GM12878 (cell line): ENCODE measurements at regions not wholly inside any gene's neighbourhood (a gene's known extent, or its start where the extent isn't known, plus 50 kb on each side); places are given as distances from the start of the nearest gene placed in this dataset.

Experiments
- ATAC-seq: fragments of 200-7000 bp; cut with Tn5 transposase; 3 replicates; pipeline ENCODE4 v1.9.1; 2020; ENCODE audit warnings: mild to moderate bottlenecking, moderate library complexity
- BruUV-seq: library from RNA; stranded (reverse); fragments of 400-500 nt; replicated peaks from 2 replicates; lab custom pipeline; 2021; lab: Mats Ljungman, UMichigan
- CTCF ChIA-PET: fragments of 300-600 bp; sonication (Branson Sonifier 250); formaldehyde crosslinking; extraction: SDS; loops from one replicate; lab custom pipeline; 2021; ENCODE audit warnings: inconsistent platforms; lab: Yijun Ruan, JAX
- POLR2A ChIA-PET: fragments of 350-600 bp; formaldehyde crosslinking; extraction: SDS; loops from one replicate; lab custom pipeline; 2021; ENCODE audit warnings: inconsistent platforms; lab: Charles Lee
- RAD21 ChIA-PET: fragments of 300-600 bp; sonication (Branson Sonifier 250); formaldehyde crosslinking; loops from one replicate; lab custom pipeline; 2023; ENCODE audit warnings: antibody characterized with exemption; ENCODE audit not compliant: unreplicated experiment; lab: Charles Lee
- SMC1A ChIA-PET: fragments of 300-600 bp; sonication (Branson Sonifier 250); formaldehyde crosslinking; loops from one replicate; lab custom pipeline; 2023; ENCODE audit not compliant: unreplicated experiment, uncharacterized antibody; lab: Charles Lee
- DNase-seq: peaks from one replicate; pipeline ENCODE4 v3.0.0-alpha.2; 2011; ENCODE audit warnings: low read depth, low spot score
- FAIRE-seq: peaks from 3 replicates; lab custom pipeline; 2011; peaks lifted over from hg19 to GRCh38; lab: Jason Lieb, UNC
- H2AFZ ChIP-seq: 2 replicates; pipeline ENCODE4 v1.6.0; 2011; ENCODE audit warnings: low read depth, low read length, control low read depth; ENCODE audit not compliant: control insufficient read depth
- H3K27ac ChIP-seq: 2 replicates; pipeline ENCODE4 v1.5.1; 2011; ENCODE audit warnings: control low read depth; ENCODE audit not compliant: control insufficient read depth, insufficient read depth
- H3K27me3 ChIP-seq, 2 experiments: replicated peaks in 1 of 2; 2 replicates each; pipeline versions ENCODE4 v1.6.0 to v1.6.1; 2011; ENCODE audit warnings: low read length in 1 of 2; ENCODE audit not compliant: control insufficient read depth in 2 of 2, insufficient read depth in 2 of 2
- H3K36me3 ChIP-seq, 2 experiments: 2 replicates each; pipeline ENCODE4 v1.5.1; 2011; ENCODE audit warnings: low read length in 1 of 2; ENCODE audit not compliant: control insufficient read depth in 2 of 2, insufficient read depth in 2 of 2
- H3K4me1 ChIP-seq: 2 replicates; pipeline ENCODE4 v1.6.1; 2011; ENCODE audit warnings: mild to moderate bottlenecking, low read length, moderate library complexity, mixed read lengths; ENCODE audit not compliant: control insufficient read depth, insufficient read depth
- H3K4me2 ChIP-seq: 2 replicates; pipeline ENCODE4 v1.6.0; 2011; ENCODE audit warnings: control low read depth; ENCODE audit not compliant: control insufficient read depth, insufficient read depth
- H3K4me3 ChIP-seq: fragments of 200-600 bp; sonication (generic); 2 replicates; pipeline ENCODE4 v1.5.1; 2016
- H3K79me2 ChIP-seq: 2 replicates; pipeline ENCODE4 v1.6.0; 2011; ENCODE audit warnings: low read length; ENCODE audit not compliant: control insufficient read depth, insufficient read depth
- H3K9ac ChIP-seq: 2 replicates; pipeline ENCODE4 v1.8.0; 2011; ENCODE audit warnings: low read length, control low read depth, mixed read lengths; ENCODE audit not compliant: control insufficient read depth, insufficient read depth
- H3K9me3 ChIP-seq: replicated peaks from 3 replicates; pipeline ENCODE4 v1.5.1; 2011; ENCODE audit warnings: mild to moderate bottlenecking, low read length; ENCODE audit not compliant: control insufficient read depth, insufficient read depth
- H4K20me1 ChIP-seq: 2 replicates; pipeline ENCODE4 v1.6.0; 2011; ENCODE audit not compliant: control insufficient read depth, insufficient read depth
- NR2C1 ChIP-seq: fragments of 450-650 bp; IDR thresholded peaks from 2 replicates; pipeline ENCODE4 v1.6.1; 2017; ENCODE audit warnings: antibody characterized with exemption, mild to moderate bottlenecking, moderate library complexity
- RAD21 ChIP-seq: IDR thresholded peaks from 2 replicates; pipeline ENCODE4 v1.6.1; 2011; ENCODE audit warnings: mild to moderate bottlenecking, low read depth, low read length, moderate library complexity; ENCODE audit not compliant: insufficient read depth
- SMC3 ChIP-seq: IDR thresholded peaks from 2 replicates; pipeline ENCODE4 v1.6.1; 2011; ENCODE audit warnings: low read length, improper control_type of control experiment, borderline replicate concordance
- WGBS: methylation state at CpG from one replicate; pipeline ENCODE4 v1.1.6; 2016; ENCODE audit warnings: low lambda C conversion rate; ENCODE audit not compliant: insufficient replicate concordance, insufficient coverage; ENCODE audit errors: missing lambda C conversion rate; 5-methylcytosine and 5-hydroxymethylcytosine counted together
- in situ Hi-C: fragments of 300-500 bp; cut with MboI; formaldehyde crosslinking; loops from 9 replicates; pipeline ENCODE4 v1.14.3; 2018; ENCODE audit warnings: mixed read lengths
- intact Hi-C: fragments of 100-400 bp; cut with micrococcal nuclease; formaldehyde crosslinking; loops from one replicate; pipeline ENCODE4 v1.14.2; 2022; ENCODE audit not compliant: unreplicated experiment
- TF ChIP-seq, protein P1 (sequence below): IDR thresholded peaks from 2 replicates; pipeline ENCODE4 v1.6.1; 2011; ENCODE audit warnings: low read depth, mild to moderate bottlenecking, low read length, moderate library complexity, borderline replicate concordance; ENCODE audit errors: extremely low read depth
- TF ChIP-seq, protein P2 (sequence below), 3 experiments: IDR thresholded peaks in 2 of 3; conservative IDR thresholded peaks in 1 of 3; 2 replicates each; pipeline ENCODE4 v1.5.1; 2011; ENCODE audit warnings: low read depth in 3 of 3, low read length in 3 of 3, mild to moderate bottlenecking in 3 of 3, control low read depth in 2 of 3, moderate library complexity in 2 of 3, inconsistent platforms in 1 of 3, mixed read lengths in 1 of 3; ENCODE audit not compliant: control insufficient read depth in 2 of 3, insufficient read depth in 1 of 3; ENCODE audit errors: extremely low read depth in 1 of 3

DNA sequence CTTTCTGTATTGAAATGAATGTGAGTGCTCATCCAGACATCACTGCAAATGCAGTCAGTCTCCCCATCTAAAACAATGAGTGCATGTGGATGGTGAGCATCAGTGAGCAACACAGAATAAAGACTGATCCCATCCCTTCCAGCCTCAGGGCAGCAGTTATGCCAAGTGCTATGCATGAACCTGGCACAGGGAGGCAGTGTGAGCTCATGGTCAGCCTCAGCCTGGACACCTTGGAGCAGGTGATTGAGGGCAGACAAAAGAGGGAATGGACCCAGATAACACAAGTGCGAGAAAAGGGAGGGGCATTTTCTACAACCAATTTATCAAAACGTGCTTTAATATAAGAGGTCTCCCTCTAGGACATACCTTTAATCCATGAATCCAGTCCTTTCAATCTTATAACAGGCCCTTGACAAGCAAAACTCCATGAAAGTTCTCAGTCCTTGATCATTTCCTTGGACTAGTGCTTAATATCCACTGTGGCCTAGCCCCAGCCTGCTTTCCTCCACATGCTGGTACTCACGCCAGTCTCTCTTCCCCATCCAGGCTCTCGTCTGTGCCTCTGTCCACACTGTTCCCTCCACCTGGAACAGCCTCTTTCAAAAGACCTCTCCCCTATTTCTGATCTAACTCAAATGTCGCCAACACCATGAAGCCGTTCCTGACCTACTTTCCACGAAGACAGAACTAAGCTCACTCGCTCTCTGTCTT lies 50.5 kb upstream of the LRRC55 start:
- 36% methylated on average over 8 of the region's 8 CpGs for WGBS
- Histone ChIP-seq H3K9ac (no peak overlapping the region), H3K27me3 (peaks cover 1 to 2% of the 10 kb centered on the region in 2 experiments; a peak in 2 of 4 replicates), H3K79me2 (no peaks in the 10 kb centered on the region), H3K4me1 (no peaks in the 10 kb centered on the region), H3K4me2 (no peak overlapping the region), H3K27ac (no peak overlapping the region)
- ChIA-PET CTCF (interaction anchor here (2.7 kb wide), 1 partner anchor 118 kb away, joined by 13 read pairs; no protein-coding TSS in a partner anchor), RAD21 (no interaction called here), SMC1A (no interaction called here), POLR2A (no interaction called here)
- FAIRE-seq (no peak), DNase-seq (no peak), ATAC-seq (peak; percentile 47; the same call in 1 of the 3 replicates)
- BruUV-seq: no TSS peak
- intact Hi-C loops: loop anchor here (1.0 kb wide), 1 partner anchor 118 kb away; no protein-coding TSS in a partner anchor
- in situ Hi-C loops: no loop called here
- no peak for TF ChIP-seq NR2C1
- TF ChIP-seq RAD21: peak; percentile 43
- TF ChIP-seq, protein P1, sequence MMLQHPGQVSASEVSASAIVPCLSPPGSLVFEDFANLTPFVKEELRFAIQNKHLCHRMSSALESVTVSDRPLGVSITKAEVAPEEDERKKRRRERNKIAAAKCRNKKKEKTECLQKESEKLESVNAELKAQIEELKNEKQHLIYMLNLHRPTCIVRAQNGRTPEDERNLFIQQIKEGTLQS: no peak
- TF ChIP-seq SMC3: peak; percentile 36; the same call in 1 of the 2 replicates
- TF ChIP-seq, protein P2, sequence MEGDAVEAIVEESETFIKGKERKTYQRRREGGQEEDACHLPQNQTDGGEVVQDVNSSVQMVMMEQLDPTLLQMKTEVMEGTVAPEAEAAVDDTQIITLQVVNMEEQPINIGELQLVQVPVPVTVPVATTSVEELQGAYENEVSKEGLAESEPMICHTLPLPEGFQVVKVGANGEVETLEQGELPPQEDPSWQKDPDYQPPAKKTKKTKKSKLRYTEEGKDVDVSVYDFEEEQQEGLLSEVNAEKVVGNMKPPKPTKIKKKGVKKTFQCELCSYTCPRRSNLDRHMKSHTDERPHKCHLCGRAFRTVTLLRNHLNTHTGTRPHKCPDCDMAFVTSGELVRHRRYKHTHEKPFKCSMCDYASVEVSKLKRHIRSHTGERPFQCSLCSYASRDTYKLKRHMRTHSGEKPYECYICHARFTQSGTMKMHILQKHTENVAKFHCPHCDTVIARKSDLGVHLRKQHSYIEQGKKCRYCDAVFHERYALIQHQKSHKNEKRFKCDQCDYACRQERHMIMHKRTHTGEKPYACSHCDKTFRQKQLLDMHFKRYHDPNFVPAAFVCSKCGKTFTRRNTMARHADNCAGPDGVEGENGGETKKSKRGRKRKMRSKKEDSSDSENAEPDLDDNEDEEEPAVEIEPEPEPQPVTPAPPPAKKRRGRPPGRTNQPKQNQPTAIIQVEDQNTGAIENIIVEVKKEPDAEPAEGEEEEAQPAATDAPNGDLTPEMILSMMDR (IDR thresholded peaks at IDR 0.05 in 2 of 3, conservative IDR thresholded peaks at IDR 0.05 in 1 of 3; ENCODE audit: control insufficient read depth in 2 of 3, extremely low read depth in 1 of 3, insufficient read depth in 1 of 3, low read depth in 3 of 3, low read length in 3 of 3): peak; percentile 21 to 34 (median 26); a peak in 3 of 6 replicates
- TF ChIP-seq, all 136 proteins: peak for 3
- Histone ChIP-seq H3K4me3 (no peak overlapping the region), H3K9me3 (no peaks in the 10 kb centered on the region), H2AFZ (no peak overlapping the region), H4K20me1 (no peaks in the 10 kb centered on the region), H3K36me3 (no peaks in the 10 kb centered on the region)
